ENCODE measurements at regions not wholly inside any gene's neighbourhood (a gene's known extent, or its start where the extent isn't known, plus 50 kb on each side); places are given as distances from the start of the nearest gene placed in this dataset.

- DNase-seq (ENCODE audit: low read depth in 1 of 2, low spot score in 1 of 2) = no peak
These were observed 59.3 kb upstream of the SLC2A12 start for GRCh38 chr6:134111726-134112125.

DNA sequence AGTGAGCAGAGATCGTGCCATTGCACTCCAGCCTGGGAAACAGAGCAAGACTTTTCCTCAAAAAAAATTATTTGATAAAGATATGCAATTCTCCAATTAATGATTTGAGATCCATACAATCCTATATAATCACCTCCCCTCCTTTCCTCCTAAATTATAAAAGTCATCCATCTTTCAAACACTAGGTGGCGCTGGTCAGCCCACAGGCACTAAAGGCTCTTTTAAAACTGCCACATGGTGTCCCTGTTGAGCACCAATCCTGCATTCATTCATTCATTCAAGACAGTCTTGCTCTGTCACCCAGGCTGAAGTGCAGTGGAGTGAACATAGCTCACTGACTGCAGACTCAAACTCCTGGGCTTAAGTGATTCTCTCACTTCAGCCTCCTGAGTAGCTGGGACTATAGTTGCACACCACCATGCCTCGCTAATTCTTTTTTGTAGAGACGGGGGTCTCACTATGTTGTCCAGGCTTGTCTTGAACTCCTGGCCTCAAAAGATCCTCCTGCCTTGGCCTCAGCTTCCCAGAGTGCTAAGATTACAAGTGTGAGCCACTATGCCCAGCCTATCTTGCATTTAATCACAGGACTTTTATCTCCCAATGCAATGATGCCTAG lies 58.7 kb upstream of the SLC2A12 start:
- Histone ChIP-seq H3K27ac (replicated peaks) (no peak overlapping the region), H3K27me3 (ENCODE audit: insufficient read depth, poor library complexity, severe bottlenecking) (no peaks in the 10 kb centered on the region), H3K4me3 (replicated peaks; ENCODE audit: insufficient read depth, low read length) (no peak overlapping the region)
- peak; percentile 60 to 61 for DNase-seq (ENCODE audit: low read depth in 1 of 2, low spot score in 1 of 2)
- no peak for TF ChIP-seq SPI1 (IDR thresholded peaks at IDR 0.05; ENCODE audit: borderline replicate concordance, low read depth)
- TF ChIP-seq, protein P1, sequence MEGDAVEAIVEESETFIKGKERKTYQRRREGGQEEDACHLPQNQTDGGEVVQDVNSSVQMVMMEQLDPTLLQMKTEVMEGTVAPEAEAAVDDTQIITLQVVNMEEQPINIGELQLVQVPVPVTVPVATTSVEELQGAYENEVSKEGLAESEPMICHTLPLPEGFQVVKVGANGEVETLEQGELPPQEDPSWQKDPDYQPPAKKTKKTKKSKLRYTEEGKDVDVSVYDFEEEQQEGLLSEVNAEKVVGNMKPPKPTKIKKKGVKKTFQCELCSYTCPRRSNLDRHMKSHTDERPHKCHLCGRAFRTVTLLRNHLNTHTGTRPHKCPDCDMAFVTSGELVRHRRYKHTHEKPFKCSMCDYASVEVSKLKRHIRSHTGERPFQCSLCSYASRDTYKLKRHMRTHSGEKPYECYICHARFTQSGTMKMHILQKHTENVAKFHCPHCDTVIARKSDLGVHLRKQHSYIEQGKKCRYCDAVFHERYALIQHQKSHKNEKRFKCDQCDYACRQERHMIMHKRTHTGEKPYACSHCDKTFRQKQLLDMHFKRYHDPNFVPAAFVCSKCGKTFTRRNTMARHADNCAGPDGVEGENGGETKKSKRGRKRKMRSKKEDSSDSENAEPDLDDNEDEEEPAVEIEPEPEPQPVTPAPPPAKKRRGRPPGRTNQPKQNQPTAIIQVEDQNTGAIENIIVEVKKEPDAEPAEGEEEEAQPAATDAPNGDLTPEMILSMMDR (IDR thresholded peaks at IDR 0.05; ENCODE audit: insufficient read depth, low read length) = peak; percentile 65
- no peak for TF ChIP-seq GABPA (IDR thresholded peaks at IDR 0.05; ENCODE audit: low read depth)
- TF ChIP-seq REST (IDR thresholded peaks at IDR 0.05; ENCODE audit: insufficient replicate concordance, low read depth) = no peak
- no peak for TF ChIP-seq POLR2AphosphoS5 (IDR thresholded peaks at IDR 0.05; ENCODE audit: low read depth)

More at GRCh38 chr6:134111726-134112125, 59.3 kb upstream of the SLC2A12 start:
- no peak overlapping the region for H3K27ac ChIP-seq (replicated peaks)
- TF ChIP-seq GABPA (IDR thresholded peaks at IDR 0.05; ENCODE audit: low read depth) (no peak), REST (IDR thresholded peaks at IDR 0.05; ENCODE audit: insufficient replicate concordance, low read depth) (no peak), SPI1 (IDR thresholded peaks at IDR 0.05; ENCODE audit: borderline replicate concordance, low read depth) (no peak), POLR2AphosphoS5 (IDR thresholded peaks at IDR 0.05; ENCODE audit: low read depth) (no peak)
- TF ChIP-seq, protein P1 (IDR thresholded peaks at IDR 0.05; ENCODE audit: insufficient read depth, low read length) = no peak
- H3K4me3 ChIP-seq (replicated peaks; ENCODE audit: insufficient read depth, low read length) = no peak overlapping the region
- H3K27me3 ChIP-seq (ENCODE audit: insufficient read depth, poor library complexity, severe bottlenecking) = no peaks in the 10 kb centered on the region

- Histone ChIP-seq H3K27me3 (ENCODE audit: insufficient read depth, poor library complexity, severe bottlenecking) (no peaks in the 10 kb centered on the region), H3K27ac (replicated peaks) (no peak overlapping the region), H3K4me3 (replicated peaks; ENCODE audit: insufficient read depth, low read length) (no peak overlapping the region)
- DNase-seq (ENCODE audit: low read depth in 1 of 2, low spot score in 1 of 2) = no peak
- TF ChIP-seq, protein P1 (IDR thresholded peaks at IDR 0.05; ENCODE audit: insufficient read depth, low read length) = no peak
- TF ChIP-seq SPI1 (IDR thresholded peaks at IDR 0.05; ENCODE audit: borderline replicate concordance, low read depth) (no peak), POLR2AphosphoS5 (IDR thresholded peaks at IDR 0.05; ENCODE audit: low read depth) (no peak), REST (IDR thresholded peaks at IDR 0.05; ENCODE audit: insufficient replicate concordance, low read depth) (no peak), GABPA (IDR thresholded peaks at IDR 0.05; ENCODE audit: low read depth) (no peak)
These were observed 54.3 kb upstream of the SLC2A12 start for GRCh38 chr6:134106702-134107101.

Measured in HL-60 (cell line).